ENCODE measurements at regions not wholly inside any gene's neighbourhood (a gene's known extent, or its start where the extent isn't known, plus 50 kb on each side); places are given as distances from the start of the nearest gene placed in this dataset.

GRCh38 chr6:147055821-147056392 lies 148.3 kb upstream of the STXBP5 start:
- TF ChIP-seq CTCF (IDR thresholded peaks at IDR 0.05) = no peak
- DNase-seq (no peak), ATAC-seq (no peak)
- no peaks in the 10 kb centered on the region for H3K4me1 ChIP-seq (ENCODE audit: low read depth)
- no peaks in the 10 kb centered on the region for H3K9me3 ChIP-seq
- H3K36me3 ChIP-seq (ENCODE audit: low read depth) = no peaks in the 10 kb centered on the region
- no peak overlapping the region for H3K4me3 ChIP-seq
- intact Hi-C loops (cut with DNase I, micrococcal nuclease) = no loop called here

GRCh38 chr6:147057188-147057587 lies 147.0 kb upstream of the STXBP5 start:
- no peak for TF ChIP-seq CTCF (IDR thresholded peaks at IDR 0.05)
- no peaks in the 10 kb centered on the region for H3K36me3 ChIP-seq (ENCODE audit: low read depth)
- intact Hi-C loops (cut with DNase I, micrococcal nuclease) = no loop called here
- no peaks in the 10 kb centered on the region for H3K4me1 ChIP-seq (ENCODE audit: low read depth)
- DNase-seq (no peak), ATAC-seq (no peak)
- H3K9me3 ChIP-seq = no peaks in the 10 kb centered on the region
- no peak overlapping the region for H3K4me3 ChIP-seq

GRCh38 chr6:147057705-147058342 lies 146.4 kb upstream of the STXBP5 start:
- DNase-seq = no peak
- no peaks in the 10 kb centered on the region for H3K36me3 ChIP-seq (ENCODE audit: low read depth)
- H3K4me1 ChIP-seq (ENCODE audit: low read depth) = no peaks in the 10 kb centered on the region
- no peak overlapping the region for H3K4me3 ChIP-seq
- ATAC-seq = no peak
- no peaks in the 10 kb centered on the region for H3K9me3 ChIP-seq
- TF ChIP-seq CTCF (IDR thresholded peaks at IDR 0.05) = no peak
- intact Hi-C loops (cut with DNase I, micrococcal nuclease) = no loop called here

GRCh38 chr6:147058786-147059385 lies 145.3 kb upstream of the STXBP5 start:
- no peak for DNase-seq
- ATAC-seq = no peak
- intact Hi-C loops (cut with DNase I, micrococcal nuclease) = no loop called here

GRCh38 chr6:147060636-147061035 lies 143.6 kb upstream of the STXBP5 start:
- ATAC-seq (peak; percentile 57), DNase-seq (no peak)
- H3K36me3 ChIP-seq (ENCODE audit: low read depth) = no peaks in the 10 kb centered on the region
- no peak for TF ChIP-seq CTCF (IDR thresholded peaks at IDR 0.05)
- intact Hi-C loops (cut with DNase I, micrococcal nuclease) = no loop called here
- H3K4me1 ChIP-seq (ENCODE audit: low read depth) = no peaks in the 10 kb centered on the region
- H3K9me3 ChIP-seq = no peaks in the 10 kb centered on the region
- H3K4me3 ChIP-seq = no peak overlapping the region

More at GRCh38 chr6:147058786-147059385, 145.3 kb upstream of the STXBP5 start:
- no peak for TF ChIP-seq CTCF (IDR thresholded peaks at IDR 0.05)
- Histone ChIP-seq H3K4me3 (no peak overlapping the region), H3K36me3 (ENCODE audit: low read depth) (no peaks in the 10 kb centered on the region), H3K9me3 (no peaks in the 10 kb centered on the region), H3K4me1 (ENCODE audit: low read depth) (no peaks in the 10 kb centered on the region)
